Lower leg skin (tissue), 3 donors: ENCODE measurements at regions not wholly inside any gene's neighbourhood (a gene's known extent, or its start where the extent isn't known, plus 50 kb on each side); places are given as distances from the start of the nearest gene placed in this dataset.

Source experiments
- POLR2A ChIP-seq, 2 donors: fragments of 450-650 bp; IDR thresholded peaks; one replicate each; pipeline ENCODE4 v1.6.1; 2016 to 2017; ENCODE audit warnings: antibody characterized with exemption in 2 of 2, mild to moderate bottlenecking in 1 of 2, moderate library complexity in 1 of 2
- TF ChIP-seq, protein P1 (sequence below), 3 donors: fragments of 450-650 bp; IDR thresholded peaks; one replicate each; pipeline ENCODE4 v1.5.1; 2016; ENCODE audit warnings: antibody characterized with exemption in 3 of 3, mild to moderate bottlenecking in 3 of 3, moderate library complexity in 2 of 3

DNA sequence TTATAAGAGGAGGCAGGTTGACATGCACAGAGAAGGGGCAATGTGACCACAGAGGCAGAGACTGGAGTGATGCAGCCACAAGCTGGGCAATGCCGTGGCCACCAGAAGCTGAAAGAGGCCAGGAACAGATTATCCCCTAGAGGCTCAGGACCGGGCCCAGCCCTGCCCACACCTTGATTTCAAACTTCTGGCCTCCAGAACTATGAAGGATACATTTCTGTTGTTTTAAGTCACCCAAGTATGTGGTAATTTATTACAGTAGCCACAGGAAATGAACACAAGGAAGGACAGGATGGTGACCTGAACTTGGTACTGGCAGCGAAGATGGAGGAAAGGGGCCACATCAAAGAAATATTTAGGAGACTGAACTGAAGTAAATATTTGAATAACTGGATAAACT is 66.8 kb upstream of the RIOK3 start:
- TF ChIP-seq, protein P1, sequence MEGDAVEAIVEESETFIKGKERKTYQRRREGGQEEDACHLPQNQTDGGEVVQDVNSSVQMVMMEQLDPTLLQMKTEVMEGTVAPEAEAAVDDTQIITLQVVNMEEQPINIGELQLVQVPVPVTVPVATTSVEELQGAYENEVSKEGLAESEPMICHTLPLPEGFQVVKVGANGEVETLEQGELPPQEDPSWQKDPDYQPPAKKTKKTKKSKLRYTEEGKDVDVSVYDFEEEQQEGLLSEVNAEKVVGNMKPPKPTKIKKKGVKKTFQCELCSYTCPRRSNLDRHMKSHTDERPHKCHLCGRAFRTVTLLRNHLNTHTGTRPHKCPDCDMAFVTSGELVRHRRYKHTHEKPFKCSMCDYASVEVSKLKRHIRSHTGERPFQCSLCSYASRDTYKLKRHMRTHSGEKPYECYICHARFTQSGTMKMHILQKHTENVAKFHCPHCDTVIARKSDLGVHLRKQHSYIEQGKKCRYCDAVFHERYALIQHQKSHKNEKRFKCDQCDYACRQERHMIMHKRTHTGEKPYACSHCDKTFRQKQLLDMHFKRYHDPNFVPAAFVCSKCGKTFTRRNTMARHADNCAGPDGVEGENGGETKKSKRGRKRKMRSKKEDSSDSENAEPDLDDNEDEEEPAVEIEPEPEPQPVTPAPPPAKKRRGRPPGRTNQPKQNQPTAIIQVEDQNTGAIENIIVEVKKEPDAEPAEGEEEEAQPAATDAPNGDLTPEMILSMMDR (IDR thresholded peaks at IDR 0.05): no peak
- TF ChIP-seq POLR2A (IDR thresholded peaks at IDR 0.05): no peak
